GM21576 (cell line): ENCODE measurements at regions not wholly inside any gene's neighbourhood (a gene's known extent, or its start where the extent isn't known, plus 50 kb on each side); places are given as distances from the start of the nearest gene placed in this dataset.
A peak's percentile ranks its signal among the peaks of the same experiment; 100 is the strongest.

Experiments
- ATAC-seq: cut with Tn5 transposase; IDR thresholded peaks from one replicate; pipeline ENCODE4 v1.9.1; 2021; ENCODE audit warnings: mild to moderate bottlenecking, moderate library complexity; ENCODE audit not compliant: unreplicated experiment

- peak; percentile 50 for ATAC-seq
These were observed 685.5 kb downstream of the KCTD8 start for GRCh38 chr4:43763029-43763610.

DNA sequence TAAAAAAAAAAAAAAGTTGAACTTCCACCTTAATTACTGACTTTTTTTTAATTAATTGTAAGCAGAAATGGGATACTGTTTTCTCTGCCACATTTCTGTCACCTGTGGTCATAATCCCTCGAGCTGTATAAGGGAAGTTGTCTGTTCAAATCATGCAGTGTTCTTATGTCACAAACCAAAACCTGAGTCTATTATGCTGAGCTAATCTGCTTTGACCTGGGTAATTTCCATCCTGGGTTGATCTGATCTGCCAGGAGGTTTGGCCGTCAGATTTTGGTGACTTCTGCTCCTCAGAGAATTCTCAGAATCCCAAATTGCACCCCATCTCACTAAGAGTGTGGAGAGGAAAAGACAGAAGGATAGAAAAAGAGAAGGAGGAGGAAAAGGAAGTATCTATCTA is 683.1 kb downstream of the KCTD8 start:
- no peak for ATAC-seq

DNA sequence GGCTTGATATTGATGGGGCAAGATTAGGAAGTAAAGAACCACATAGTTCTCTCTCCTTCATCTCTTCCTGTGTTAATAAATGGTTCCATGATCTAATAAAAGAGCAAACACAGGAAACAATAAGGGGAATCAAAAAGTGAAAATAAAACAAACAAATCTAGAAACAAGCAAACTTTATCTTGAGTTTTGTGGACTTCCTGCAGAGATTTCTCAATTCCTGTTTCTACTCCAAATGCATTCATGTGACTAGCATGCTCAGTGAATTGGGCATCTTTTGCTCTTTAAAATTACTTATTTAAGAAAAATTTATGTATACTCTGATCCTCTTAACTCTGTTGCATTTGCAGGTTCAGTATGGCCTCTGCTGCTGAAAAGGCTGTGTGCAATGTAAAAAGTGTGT is 682.0 kb downstream of the KCTD8 start:
- ATAC-seq = no peak

DNA sequence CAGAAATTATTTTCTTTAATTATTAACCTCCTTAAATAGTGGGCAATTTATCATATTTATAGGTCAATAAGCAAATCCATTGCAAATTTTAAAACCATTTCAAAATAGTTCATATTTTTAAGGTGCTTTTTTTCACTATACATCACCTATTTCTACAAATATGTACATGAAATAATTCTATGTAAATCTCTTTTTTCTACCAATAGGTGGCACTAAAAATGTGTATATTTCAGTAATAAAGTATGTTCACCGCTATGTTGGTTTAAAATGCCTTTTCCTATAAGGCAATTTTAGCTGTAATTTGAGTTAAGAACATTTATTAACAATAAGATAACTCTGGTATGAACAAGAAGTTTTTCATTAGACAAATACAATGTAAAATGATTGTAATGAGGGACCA is 672.2 kb downstream of the KCTD8 start:
- ATAC-seq = no peak

DNA sequence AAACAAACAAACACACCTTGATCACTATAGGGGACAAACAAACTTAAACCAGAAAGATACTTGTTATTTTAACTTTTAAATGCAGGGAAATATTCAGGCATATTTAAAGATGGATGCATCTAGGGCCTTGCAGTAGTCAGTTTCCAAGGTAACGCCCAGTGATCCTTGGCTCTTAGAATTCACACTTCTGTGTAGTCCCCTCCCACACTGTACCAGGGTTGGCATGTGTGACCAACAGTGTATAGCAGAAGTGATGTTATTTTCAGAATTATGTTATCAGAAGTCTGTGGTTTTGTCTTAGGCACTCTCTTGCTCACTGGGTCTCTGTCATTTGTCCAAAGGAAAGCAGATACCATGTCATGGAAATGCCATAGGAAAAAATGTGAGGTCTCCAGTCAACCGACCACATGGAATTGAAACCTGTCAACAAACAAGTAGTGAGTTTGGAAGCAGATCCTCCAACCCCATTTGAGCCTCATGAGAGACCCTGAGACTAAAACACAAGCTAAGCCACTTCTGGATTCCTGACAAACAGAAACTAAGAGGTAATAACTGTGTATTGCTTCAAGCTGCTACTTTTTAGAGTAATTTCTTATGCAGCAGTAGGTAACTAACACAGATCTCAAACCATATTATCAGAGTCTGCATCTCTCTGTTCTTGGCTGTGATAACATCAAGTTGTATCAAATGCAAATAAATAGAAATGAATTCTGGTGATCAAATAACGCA is 670.3 kb downstream of the KCTD8 start:
- ATAC-seq = peak; percentile 65

DNA sequence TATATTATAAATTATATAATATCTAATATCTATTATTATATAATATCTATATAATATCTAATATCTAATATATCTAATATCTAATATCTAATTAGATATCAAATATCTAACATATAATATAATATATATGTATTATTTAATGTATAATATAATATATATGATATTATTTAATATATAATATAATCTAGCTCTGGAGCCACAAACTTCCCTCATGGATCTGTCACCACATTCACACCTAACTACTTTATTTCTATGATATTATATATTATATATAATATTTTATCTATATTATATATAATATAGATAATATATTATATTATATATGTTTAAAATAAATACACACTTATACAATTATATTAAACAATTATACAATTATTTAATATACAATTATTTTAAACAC is 667.5 kb downstream of the KCTD8 start:
- ATAC-seq = no peak

- no peak for ATAC-seq
These were observed 666.2 kb downstream of the KCTD8 start for GRCh38 chr4:43782391-43782790.

DNA sequence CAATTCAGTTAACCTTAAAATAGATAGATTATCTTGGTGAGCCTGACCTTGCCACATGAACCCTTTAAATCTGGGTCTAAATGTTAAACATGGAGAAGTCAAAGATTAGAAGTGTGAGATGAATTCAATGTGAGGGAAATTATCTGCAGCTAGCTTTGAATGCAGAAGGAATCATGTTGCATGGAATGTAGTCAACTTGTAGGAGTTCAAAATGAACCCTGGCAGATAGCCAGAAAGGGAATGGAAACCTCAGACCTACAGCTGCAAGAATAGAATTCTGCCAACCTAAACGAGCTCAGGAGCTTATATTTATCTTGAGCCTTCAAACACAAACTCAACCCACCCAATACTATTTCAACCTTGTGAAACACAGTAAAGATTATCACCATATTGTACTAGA is 632.5 kb downstream of the KCTD8 start:
- ATAC-seq = no peak

- no peak for ATAC-seq
These were observed 626.0 kb downstream of the KCTD8 start for GRCh38 chr4:43822621-43823020.

DNA sequence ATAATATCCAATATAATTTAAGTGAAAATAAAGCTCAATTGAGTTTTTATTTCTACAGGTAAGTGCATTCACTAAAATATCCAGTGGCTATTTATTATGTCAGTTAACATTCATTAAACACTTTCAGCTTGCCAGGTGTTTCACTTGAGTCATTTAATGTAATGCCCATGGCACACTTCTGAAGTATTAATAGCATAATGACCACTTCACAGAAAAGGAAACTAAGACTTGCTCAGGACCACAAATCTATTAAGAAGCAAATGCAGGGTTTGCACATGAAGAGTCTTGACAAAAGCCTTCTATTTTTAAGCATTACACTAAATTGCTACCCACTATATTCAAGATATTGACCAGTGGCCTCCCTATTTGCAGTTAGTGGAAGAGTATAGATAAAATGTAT is 612.7 kb downstream of the KCTD8 start:
- ATAC-seq = no peak

DNA sequence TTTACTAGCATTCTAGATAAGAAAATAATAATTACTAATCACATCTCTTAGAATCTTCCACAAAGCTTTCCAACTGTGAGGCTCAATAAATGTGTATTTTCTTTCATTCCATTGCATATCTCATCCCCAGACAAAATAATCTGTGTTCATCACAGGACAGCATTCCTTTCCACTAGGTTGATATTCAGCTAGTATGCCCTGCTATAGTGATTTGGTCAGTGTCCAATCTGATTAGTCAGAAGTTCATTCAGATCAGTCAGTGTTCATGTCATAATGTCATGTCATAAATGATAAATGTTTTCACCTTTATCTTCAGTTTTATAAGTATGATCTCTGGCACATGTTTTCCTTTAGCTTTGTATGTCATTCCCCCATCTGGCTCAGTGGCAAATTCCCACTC is 611.4 kb downstream of the KCTD8 start:
- ATAC-seq = no peak

DNA sequence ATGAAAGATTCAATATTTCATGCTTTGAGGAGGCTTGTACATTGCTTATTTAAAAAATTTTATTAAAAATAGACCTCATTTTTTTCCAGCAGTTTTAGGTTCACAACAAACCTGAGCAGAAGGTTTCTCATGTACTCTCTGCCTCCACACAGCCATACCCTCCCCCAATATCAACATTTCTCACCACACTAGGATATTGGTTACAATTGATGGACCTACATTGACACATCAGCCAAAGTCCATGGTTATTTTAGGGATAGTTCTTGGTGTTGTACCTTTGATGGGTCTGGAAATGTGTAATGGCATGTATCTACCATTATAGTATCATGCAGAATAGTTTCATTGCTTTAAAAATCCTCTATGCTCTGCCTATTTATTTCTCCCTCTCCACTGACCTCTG is 611.0 kb downstream of the KCTD8 start:
- ATAC-seq = no peak

- ATAC-seq = no peak
These were observed 606.0 kb downstream of the KCTD8 start for GRCh38 chr4:43842594-43842993.

DNA sequence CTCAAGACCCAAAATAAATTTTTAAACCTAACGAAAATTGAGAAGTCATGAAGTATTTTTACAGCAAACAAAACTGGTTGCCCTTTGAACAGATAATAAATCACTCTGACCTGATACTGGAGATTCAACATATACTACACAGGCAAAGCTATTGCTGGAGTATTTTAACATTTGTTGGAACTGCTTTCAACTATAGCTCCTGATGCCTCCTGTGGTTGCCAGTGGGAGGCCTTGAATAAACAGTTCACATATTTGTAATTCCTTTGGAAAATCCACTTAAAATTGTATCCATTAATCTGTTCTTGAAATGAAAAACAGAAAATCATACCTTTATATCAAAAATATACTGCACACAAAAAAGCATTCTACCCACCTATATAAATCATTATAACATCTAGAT is 605.1 kb downstream of the KCTD8 start:
- ATAC-seq = no peak

DNA sequence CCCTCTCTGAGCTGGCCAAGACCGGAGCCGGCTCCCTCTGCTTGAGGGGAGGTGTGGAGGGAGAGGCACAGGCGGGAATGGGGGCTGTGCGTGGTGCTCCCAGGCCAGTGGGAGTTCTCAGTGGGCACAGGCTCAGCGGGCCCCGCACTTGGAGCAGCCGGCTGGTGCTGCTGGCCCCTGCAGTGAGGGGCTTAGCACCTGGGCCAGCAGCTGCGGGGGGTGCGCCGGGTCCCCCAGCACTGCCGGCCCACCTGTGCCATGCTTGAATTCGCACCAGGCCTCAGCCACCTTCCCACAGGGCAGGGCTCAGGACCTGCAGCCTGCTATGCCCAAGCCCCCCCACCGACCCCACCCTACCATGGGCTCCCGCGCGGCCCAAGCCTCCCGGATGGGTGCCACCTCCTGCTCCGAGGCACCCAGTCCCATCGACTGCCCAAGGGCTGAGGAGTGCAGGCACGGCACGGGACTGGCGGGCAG is 602.5 kb downstream of the KCTD8 start:
- ATAC-seq = no peak

- ATAC-seq = no peak
These were observed 594.9 kb downstream of the KCTD8 start for GRCh38 chr4:43853565-43854264.

DNA sequence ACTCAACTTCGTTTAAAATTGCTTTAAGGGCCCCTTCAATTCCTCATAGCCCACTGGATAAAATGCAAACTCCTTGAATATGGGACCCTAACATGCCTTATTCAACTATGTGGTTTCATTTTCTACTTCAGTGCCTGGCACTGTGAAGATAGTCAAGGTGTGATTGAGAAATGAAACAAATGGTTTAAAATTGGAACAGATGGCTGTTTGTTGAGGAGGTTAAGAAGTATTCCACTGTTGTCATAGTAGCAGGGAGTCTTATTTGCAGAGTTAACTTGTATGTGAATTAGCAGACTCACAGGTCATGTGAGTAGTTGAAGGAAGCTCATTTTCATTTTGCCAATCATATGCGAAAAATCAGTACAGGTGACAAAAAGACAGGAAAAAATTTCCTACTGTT is 593.3 kb downstream of the KCTD8 start:
- ATAC-seq = no peak

- ATAC-seq = no peak
These were observed 583.9 kb downstream of the KCTD8 start for GRCh38 chr4:43864616-43865146.

DNA sequence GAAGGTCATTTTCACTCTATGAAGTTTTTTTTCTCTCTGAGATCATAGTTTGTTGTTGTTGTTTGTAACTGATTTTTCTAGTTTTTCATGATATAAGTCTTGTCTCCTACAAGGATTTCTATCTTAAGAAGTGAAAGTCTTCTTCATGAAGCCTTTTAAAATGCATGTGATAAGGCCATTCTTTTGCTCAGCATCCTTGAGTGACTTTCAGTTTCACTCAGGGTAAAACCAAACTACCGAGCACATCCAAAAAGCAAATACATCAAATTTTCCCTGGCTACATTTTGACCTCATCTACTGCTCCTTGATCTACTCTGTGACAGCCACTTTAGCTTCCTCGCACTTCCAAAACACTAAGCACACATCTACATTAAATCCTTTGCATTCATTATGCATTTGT is 580.7 kb downstream of the KCTD8 start:
- no peak for ATAC-seq

DNA sequence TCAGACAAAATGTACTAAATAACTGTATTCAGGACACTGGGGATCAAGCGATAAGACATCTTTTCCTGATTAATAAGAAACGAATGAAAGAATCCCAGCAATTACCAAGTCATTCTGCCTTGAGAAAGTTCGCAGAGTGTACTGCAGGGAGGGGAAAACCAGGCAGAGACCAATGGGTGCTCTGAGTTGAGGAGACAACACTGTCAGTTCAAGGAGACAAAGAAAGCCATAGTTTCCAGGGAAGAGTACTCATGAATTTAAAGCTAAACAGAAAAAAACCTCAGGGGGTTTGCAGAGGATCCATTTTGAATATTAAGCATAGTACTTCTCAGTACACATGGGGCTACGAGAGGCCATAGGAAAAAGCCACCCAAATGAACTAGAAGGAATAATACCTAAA is 573.0 kb downstream of the KCTD8 start:
- no peak for ATAC-seq

DNA sequence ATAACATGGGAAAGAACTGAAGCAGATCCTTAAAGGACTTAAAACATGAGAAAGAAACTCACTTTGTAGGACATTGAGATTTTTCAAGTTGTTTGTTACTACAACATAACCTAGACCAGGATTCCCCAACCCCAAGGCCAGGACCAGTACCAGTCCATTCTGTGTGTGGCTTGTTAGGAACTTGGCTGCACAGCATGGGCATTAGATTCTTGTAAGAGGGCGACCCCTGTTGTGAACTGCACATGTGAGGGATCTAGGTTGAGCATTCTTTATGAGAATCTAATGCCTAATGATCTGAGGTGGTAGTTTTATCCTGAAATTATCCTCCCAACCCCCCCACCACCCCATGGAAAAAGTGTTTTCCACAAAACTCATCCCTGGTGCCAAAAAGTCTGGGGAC is 566.1 kb downstream of the KCTD8 start:
- ATAC-seq = no peak

DNA sequence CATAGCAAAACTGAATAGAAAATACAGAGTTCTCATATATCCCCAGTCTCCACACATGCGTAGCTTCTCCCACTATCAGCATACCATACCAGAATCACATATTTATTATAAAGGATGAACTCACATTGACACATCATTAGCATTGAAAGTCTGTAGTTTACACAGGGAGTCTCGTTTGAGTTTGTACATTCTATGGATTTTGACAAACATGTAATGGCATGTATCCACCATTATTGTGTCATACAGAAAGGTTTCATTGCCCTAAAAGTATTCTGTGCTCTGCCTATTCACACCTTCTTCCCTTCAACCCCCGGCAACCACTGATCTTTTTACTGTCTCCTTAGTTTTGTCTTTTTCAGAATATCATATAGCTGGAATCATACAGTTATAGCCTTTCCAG is 562.4 kb downstream of the KCTD8 start:
- no peak for ATAC-seq
